ENCODE measurements at regions not wholly inside any gene's neighbourhood (a gene's known extent, or its start where the extent isn't known, plus 50 kb on each side); places are given as distances from the start of the nearest gene placed in this dataset.
"Not testable (repeated sequence)": the region's sequence is repeated elsewhere in the genome, so short reads cannot be mapped to it uniquely, and the experiment has no call there.

DNA sequence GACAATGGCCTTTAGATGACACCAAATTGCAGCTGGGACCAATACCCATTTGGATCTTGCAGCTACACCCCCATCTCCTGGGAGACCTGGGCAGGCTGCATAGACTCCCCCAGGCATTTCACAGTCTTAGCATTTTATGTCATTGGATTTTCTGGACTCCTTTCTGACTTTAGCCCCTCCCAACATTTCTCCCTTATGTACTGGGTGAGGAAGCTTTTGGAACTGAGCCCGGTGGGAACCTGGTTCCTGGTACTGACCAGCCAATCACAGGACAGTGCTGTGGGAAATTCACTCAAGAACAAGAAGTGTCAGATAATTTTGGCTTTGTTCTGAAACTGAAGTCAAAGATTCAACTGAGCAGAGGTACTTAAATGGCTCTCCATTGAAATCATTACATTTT, 177.7 kb downstream of the ACTR3B start:
- WGBS (ENCODE audit: insufficient coverage, low coverage, low lambda C conversion rate, missing lambda C conversion rate), result 69% methylated on average over 1 of the region's 1 CpG
- no peaks in the 10 kb centered on the region for H3K36me3 ChIP-seq
- ATAC-seq, result no peak
- no peak overlapping the region for H3K27ac ChIP-seq
- H3K9me3 ChIP-seq, result no peaks in the 10 kb centered on the region
- no peaks in the 10 kb centered on the region for H3K27me3 ChIP-seq
- DNase-seq, result no peak
- no peak for TF ChIP-seq POLR2A (IDR thresholded peaks at IDR 0.05)
- TF ChIP-seq, protein P1, sequence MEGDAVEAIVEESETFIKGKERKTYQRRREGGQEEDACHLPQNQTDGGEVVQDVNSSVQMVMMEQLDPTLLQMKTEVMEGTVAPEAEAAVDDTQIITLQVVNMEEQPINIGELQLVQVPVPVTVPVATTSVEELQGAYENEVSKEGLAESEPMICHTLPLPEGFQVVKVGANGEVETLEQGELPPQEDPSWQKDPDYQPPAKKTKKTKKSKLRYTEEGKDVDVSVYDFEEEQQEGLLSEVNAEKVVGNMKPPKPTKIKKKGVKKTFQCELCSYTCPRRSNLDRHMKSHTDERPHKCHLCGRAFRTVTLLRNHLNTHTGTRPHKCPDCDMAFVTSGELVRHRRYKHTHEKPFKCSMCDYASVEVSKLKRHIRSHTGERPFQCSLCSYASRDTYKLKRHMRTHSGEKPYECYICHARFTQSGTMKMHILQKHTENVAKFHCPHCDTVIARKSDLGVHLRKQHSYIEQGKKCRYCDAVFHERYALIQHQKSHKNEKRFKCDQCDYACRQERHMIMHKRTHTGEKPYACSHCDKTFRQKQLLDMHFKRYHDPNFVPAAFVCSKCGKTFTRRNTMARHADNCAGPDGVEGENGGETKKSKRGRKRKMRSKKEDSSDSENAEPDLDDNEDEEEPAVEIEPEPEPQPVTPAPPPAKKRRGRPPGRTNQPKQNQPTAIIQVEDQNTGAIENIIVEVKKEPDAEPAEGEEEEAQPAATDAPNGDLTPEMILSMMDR (IDR thresholded peaks at IDR 0.05), result no peak
- H3K4me1 ChIP-seq, result no peaks in the 10 kb centered on the region
- no peak overlapping the region for H3K4me3 ChIP-seq
- intact Hi-C loops (cut with DNase I), result no loop called here

DNA sequence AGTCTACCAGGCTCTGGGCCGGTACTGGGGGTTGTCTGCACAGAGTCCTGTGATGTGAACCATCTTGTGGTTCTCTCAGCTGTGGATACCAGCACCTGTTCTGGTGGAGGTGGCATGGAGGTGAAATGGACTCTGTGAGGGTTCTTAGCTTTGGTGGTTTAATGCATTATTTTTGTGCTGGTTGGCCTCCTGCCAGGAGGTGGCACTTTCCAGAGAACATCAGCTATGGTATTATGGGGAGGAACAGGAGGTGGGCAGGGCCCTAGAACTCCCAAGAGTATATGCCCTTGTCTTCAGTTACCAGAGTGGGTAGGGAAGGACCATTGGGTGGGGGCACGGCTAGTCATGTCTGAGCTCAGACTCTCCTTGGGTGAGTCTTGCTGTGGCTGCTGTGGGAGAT, 187.1 kb downstream of the ACTR3B start:
- H3K4me1 ChIP-seq; DNase-seq; ATAC-seq; H3K9me3 ChIP-seq; H3K4me3 ChIP-seq; H3K27ac ChIP-seq; H3K36me3 ChIP-seq; H3K27me3 ChIP-seq; intact Hi-C loops (cut with DNase I): not testable (repeated sequence)
- 100% methylated on average over 1 of the region's 2 CpGs for WGBS (ENCODE audit: insufficient coverage, low coverage, low lambda C conversion rate, missing lambda C conversion rate)

DNA sequence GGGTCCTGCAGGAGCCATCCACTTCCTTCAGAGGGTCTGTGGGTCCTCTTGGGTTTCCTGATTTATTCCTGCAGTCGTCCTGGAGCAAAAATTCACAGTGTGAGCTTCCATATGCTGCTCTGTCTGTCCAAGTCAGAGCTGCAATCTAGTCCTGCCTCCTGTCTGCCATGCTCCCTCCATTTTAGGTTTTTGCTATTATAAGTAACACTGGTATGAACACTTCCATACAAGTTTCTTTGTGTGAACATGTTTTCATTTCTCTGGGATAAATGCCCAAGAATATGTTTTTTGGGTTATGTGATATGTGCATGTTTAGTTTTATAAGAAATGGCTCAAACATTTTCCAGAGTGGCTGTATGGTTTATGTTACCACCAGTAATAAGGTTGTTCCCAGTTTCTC, 188.1 kb downstream of the ACTR3B start:
- no peaks in the 10 kb centered on the region for H3K9me3 ChIP-seq
- H3K27ac ChIP-seq, result no peak overlapping the region
- no peaks in the 10 kb centered on the region for H3K36me3 ChIP-seq
- WGBS (ENCODE audit: insufficient coverage, low coverage, low lambda C conversion rate, missing lambda C conversion rate), result 20% methylated on average over 1 of the region's 1 CpG
- TF ChIP-seq, protein P1 (IDR thresholded peaks at IDR 0.05), result no peak
- TF ChIP-seq POLR2A (IDR thresholded peaks at IDR 0.05), result no peak
- H3K4me1 ChIP-seq, result no peaks in the 10 kb centered on the region
- ATAC-seq (no peak), DNase-seq (no peak)
- no peak overlapping the region for H3K4me3 ChIP-seq
- H3K27me3 ChIP-seq, result no peaks in the 10 kb centered on the region
- intact Hi-C loops (cut with DNase I), result no loop called here

DNA sequence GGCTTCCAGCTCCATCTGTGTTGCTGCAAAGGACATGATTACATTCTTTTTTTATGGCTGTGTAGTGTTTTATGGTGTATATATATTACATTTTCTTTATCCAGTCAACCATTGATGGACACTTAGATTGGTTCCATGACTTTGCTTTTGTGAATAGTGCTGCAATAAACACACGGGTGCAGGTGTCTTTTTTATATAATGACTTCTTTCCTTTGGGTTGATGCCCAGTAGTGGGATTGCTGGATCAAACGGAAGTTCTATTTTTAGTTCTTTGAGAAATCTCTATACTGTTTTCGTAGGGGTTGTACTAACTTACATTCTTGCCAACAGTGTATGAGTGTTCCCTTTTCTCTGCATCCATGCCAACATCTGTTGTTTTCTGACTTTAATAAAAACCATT, 189.7 kb downstream of the ACTR3B start:
- ATAC-seq (no peak), DNase-seq (no peak)
- no peak overlapping the region for H3K27ac ChIP-seq
- TF ChIP-seq, protein P1 (IDR thresholded peaks at IDR 0.05), result no peak
- no peak for TF ChIP-seq POLR2A (IDR thresholded peaks at IDR 0.05)
- H3K4me3 ChIP-seq, result no peak overlapping the region
- no peaks in the 10 kb centered on the region for H3K9me3 ChIP-seq
- intact Hi-C loops (cut with DNase I), result no loop called here
- no peaks in the 10 kb centered on the region for H3K36me3 ChIP-seq
- WGBS (ENCODE audit: insufficient coverage, low coverage, low lambda C conversion rate, missing lambda C conversion rate), result 47% methylated on average over 3 of the region's 3 CpGs
- no peaks in the 10 kb centered on the region for H3K27me3 ChIP-seq
- no peaks in the 10 kb centered on the region for H3K4me1 ChIP-seq

DNA sequence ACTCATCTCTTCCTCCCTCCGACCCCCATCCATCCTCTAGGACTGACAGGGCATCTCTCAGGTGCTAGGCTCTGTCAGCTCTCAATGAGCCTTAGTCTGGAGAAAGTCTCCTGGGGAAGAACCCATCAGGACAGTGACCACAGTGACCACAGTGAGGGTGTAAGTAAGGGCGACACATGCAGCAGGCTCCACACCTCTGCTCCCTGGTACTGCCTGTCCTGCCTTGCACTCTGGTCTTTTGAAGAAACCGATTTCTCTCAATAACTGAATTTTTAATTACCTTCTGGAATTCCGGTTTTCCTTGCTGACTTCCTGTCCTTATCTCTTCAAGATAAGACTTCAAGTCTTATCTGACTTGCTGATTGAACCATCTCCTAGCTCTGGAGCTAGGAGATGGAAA, 190.2 kb downstream of the ACTR3B start:
- ATAC-seq, result no peak
- 47% methylated on average over 4 of the region's 4 CpGs for WGBS (ENCODE audit: insufficient coverage, low coverage, low lambda C conversion rate, missing lambda C conversion rate)
- H3K4me3 ChIP-seq, result no peak overlapping the region

More for the DNA sequence above, 190.2 kb downstream of the ACTR3B start:
- Histone ChIP-seq H3K9me3 (no peaks in the 10 kb centered on the region), H3K27ac (no peak overlapping the region), H3K27me3 (no peaks in the 10 kb centered on the region), H3K36me3 (no peaks in the 10 kb centered on the region), H3K4me1 (no peaks in the 10 kb centered on the region)
- intact Hi-C loops (cut with DNase I), result no loop called here
- no peak for DNase-seq
- TF ChIP-seq, protein P1 (IDR thresholded peaks at IDR 0.05), result no peak
- no peak for TF ChIP-seq POLR2A (IDR thresholded peaks at IDR 0.05)
